ENCODE measurements at regions not wholly inside any gene's neighbourhood (a gene's known extent, or its start where the extent isn't known, plus 50 kb on each side); places are given as distances from the start of the nearest gene placed in this dataset.
"Not testable (repeated sequence)": the region's sequence is repeated elsewhere in the genome, so short reads cannot be mapped to it uniquely, and the experiment has no call there.

DNA sequence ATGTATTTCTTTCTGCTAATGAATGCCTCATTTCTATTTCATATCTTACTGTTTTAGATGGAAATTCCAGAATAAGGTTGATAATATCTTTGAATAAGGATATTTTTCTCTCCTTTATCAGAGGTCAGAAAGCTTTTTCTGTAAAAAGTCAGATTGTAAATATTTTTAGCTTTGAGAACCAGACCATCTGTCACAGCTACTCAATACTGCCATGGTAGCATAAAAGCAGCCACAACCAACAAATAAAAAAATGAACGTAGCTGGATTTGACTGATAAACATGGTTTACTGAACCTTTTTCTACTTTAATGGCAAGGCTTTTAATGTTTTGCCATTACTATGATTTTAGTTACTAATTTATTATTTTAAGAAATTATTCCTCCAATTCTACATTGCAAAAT lies 217.4 kb upstream of the COX10 start (continued):
- TF ChIP-seq JUND (IDR thresholded peaks at IDR 0.05) = no peak

GRCh38 chr17:13855730-13856129 lies 213.6 kb upstream of the COX10 start:
- not testable (repeated sequence) for H3K36me3 ChIP-seq (ENCODE audit: control insufficient read depth in 4 of 4, insufficient read depth in 3 of 4, low read depth in 1 of 4, low read length in 3 of 4); H3K4me1 ChIP-seq (ENCODE audit: control insufficient read depth in 4 of 4, insufficient read depth in 4 of 4, low read length in 3 of 4); H3K27me3 ChIP-seq (ENCODE audit: control insufficient read depth in 4 of 4, insufficient read depth in 4 of 4, low read length in 3 of 4); H3K9me3 ChIP-seq (ENCODE audit: control insufficient read depth in 4 of 4, low read length in 3 of 4); DNase-seq (ENCODE audit: low spot score); H3K4me3 ChIP-seq (ENCODE audit: low read depth in 1 of 3, low read length in 3 of 3); H3K27ac ChIP-seq (ENCODE audit: low read depth in 1 of 2, low read length in 2 of 2); H3K9ac ChIP-seq (ENCODE audit: low read depth in 1 of 2, low read length in 2 of 2)
- 86% methylated on average over 4 of the region's 4 CpGs for WGBS

GRCh38 chr17:13862346-13862745 lies 207.0 kb upstream of the COX10 start:
- no peaks in the 10 kb centered on the region for H3K4me1 ChIP-seq (ENCODE audit: control insufficient read depth in 4 of 4, insufficient read depth in 4 of 4, low read length in 3 of 4)
- 98% methylated on average over 3 of the region's 3 CpGs for WGBS
- no peaks in the 10 kb centered on the region for H3K27me3 ChIP-seq (ENCODE audit: control insufficient read depth in 4 of 4, insufficient read depth in 4 of 4, low read length in 3 of 4)
- no peak for DNase-seq (ENCODE audit: low spot score)
- H3K4me3 ChIP-seq (ENCODE audit: low read depth in 1 of 3, low read length in 3 of 3) = no peak overlapping the region
- no peak overlapping the region for H3K27ac ChIP-seq (ENCODE audit: low read depth in 1 of 2, low read length in 2 of 2)
- no peaks in the 10 kb centered on the region for H3K9me3 ChIP-seq (ENCODE audit: control insufficient read depth in 4 of 4, low read length in 3 of 4)
- no peaks in the 10 kb centered on the region for H3K36me3 ChIP-seq (ENCODE audit: control insufficient read depth in 4 of 4, insufficient read depth in 3 of 4, low read depth in 1 of 4, low read length in 3 of 4)
- H3K9ac ChIP-seq (ENCODE audit: low read depth in 1 of 2, low read length in 2 of 2) = no peak overlapping the region
- TF ChIP-seq ATF3 (IDR thresholded peaks at IDR 0.05) (no peak), NR2F2 (IDR thresholded peaks at IDR 0.05) (no peak), SP1 (IDR thresholded peaks at IDR 0.05) (no peak), YY1 (IDR thresholded peaks at IDR 0.05) (no peak), GABPA (IDR thresholded peaks at IDR 0.05 in 1 of 2, conservative IDR thresholded peaks at IDR 0.05 in 1 of 2) (no peak), FOXA2 (IDR thresholded peaks at IDR 0.05) (no peak), RAD21 (IDR thresholded peaks at IDR 0.05) (no peak), HNF4A (conservative IDR thresholded peaks at IDR 0.05) (no peak), TAF1 (conservative IDR thresholded peaks at IDR 0.05) (no peak), REST (IDR thresholded peaks at IDR 0.05) (no peak)
- TF ChIP-seq, protein P1, sequence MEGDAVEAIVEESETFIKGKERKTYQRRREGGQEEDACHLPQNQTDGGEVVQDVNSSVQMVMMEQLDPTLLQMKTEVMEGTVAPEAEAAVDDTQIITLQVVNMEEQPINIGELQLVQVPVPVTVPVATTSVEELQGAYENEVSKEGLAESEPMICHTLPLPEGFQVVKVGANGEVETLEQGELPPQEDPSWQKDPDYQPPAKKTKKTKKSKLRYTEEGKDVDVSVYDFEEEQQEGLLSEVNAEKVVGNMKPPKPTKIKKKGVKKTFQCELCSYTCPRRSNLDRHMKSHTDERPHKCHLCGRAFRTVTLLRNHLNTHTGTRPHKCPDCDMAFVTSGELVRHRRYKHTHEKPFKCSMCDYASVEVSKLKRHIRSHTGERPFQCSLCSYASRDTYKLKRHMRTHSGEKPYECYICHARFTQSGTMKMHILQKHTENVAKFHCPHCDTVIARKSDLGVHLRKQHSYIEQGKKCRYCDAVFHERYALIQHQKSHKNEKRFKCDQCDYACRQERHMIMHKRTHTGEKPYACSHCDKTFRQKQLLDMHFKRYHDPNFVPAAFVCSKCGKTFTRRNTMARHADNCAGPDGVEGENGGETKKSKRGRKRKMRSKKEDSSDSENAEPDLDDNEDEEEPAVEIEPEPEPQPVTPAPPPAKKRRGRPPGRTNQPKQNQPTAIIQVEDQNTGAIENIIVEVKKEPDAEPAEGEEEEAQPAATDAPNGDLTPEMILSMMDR (IDR thresholded peaks at IDR 0.05; ENCODE audit: low read depth, low read length, missing input control) = no peak

GRCh38 chr17:13863436-13863835 lies 205.9 kb upstream of the COX10 start:
- Histone ChIP-seq H3K9me3 (ENCODE audit: control insufficient read depth in 4 of 4, low read length in 3 of 4) (no peaks in the 10 kb centered on the region), H3K4me1 (ENCODE audit: control insufficient read depth in 4 of 4, insufficient read depth in 4 of 4, low read length in 3 of 4) (no peaks in the 10 kb centered on the region), H3K9ac (ENCODE audit: low read depth in 1 of 2, low read length in 2 of 2) (no peak overlapping the region), H3K27me3 (ENCODE audit: control insufficient read depth in 4 of 4, insufficient read depth in 4 of 4, low read length in 3 of 4) (no peaks in the 10 kb centered on the region), H3K4me3 (ENCODE audit: low read depth in 1 of 3, low read length in 3 of 3) (no peak overlapping the region), H3K27ac (ENCODE audit: low read depth in 1 of 2, low read length in 2 of 2) (no peak overlapping the region), H3K36me3 (ENCODE audit: control insufficient read depth in 4 of 4, insufficient read depth in 3 of 4, low read depth in 1 of 4, low read length in 3 of 4) (no peaks in the 10 kb centered on the region)
- 85% methylated on average over 3 of the region's 3 CpGs for WGBS
- DNase-seq (ENCODE audit: low spot score) = no peak
- TF ChIP-seq YY1 (IDR thresholded peaks at IDR 0.05) = no peak
- TF ChIP-seq RXRA (IDR thresholded peaks at IDR 0.05) = no peak
- TF ChIP-seq SP1 (IDR thresholded peaks at IDR 0.05) = no peak
- TF ChIP-seq FOXA1 (IDR thresholded peaks at IDR 0.05) = no peak
- TF ChIP-seq FOXA2 (IDR thresholded peaks at IDR 0.05) = no peak
- TF ChIP-seq GABPA (IDR thresholded peaks at IDR 0.05 in 1 of 2, conservative IDR thresholded peaks at IDR 0.05 in 1 of 2) = no peak
- TF ChIP-seq, protein P1 (IDR thresholded peaks at IDR 0.05; ENCODE audit: low read depth, low read length, missing input control) = no peak
- TF ChIP-seq MAX (IDR thresholded peaks at IDR 0.05) = no peak
- TF ChIP-seq RAD21 (IDR thresholded peaks at IDR 0.05) = no peak
- no peak for TF ChIP-seq EGR1 (IDR thresholded peaks at IDR 0.05; ENCODE audit: low read depth in 2 of 2)
